Osteoblast (primary cell): ENCODE measurements at regions not wholly inside any gene's neighbourhood (a gene's known extent, or its start where the extent isn't known, plus 50 kb on each side); places are given as distances from the start of the nearest gene placed in this dataset.

ENCODE experiments used
- DNase-seq: peaks from one replicate; pipeline ENCODE4 v3.0.0; 2011; ENCODE audit warnings: low spot score, mixed read lengths; ENCODE audit not compliant: insufficient read length; ENCODE audit errors: missing footprints
- H2AFZ ChIP-seq: 2 replicates; pipeline ENCODE4 v1.6.0; 2011; ENCODE audit warnings: mild to moderate bottlenecking, low read length
- H3K27ac ChIP-seq: 2 replicates; pipeline ENCODE4 v1.5.1; 2011; ENCODE audit warnings: mild to moderate bottlenecking, low read depth, low read length, moderate library complexity
- H3K27me3 ChIP-seq: 2 replicates; pipeline ENCODE4 v1.6.0; 2012; ENCODE audit warnings: mild to moderate bottlenecking, control low read depth, inconsistent platforms, low read length, moderate library complexity; ENCODE audit not compliant: insufficient read depth
- H3K36me3 ChIP-seq: 2 replicates; pipeline ENCODE4 v1.5.1; 2011; ENCODE audit warnings: mild to moderate bottlenecking, low read length, control low read depth, moderate library complexity; ENCODE audit not compliant: insufficient read depth
- H3K4me1 ChIP-seq: 2 replicates; pipeline ENCODE4 v1.5.1; 2011; ENCODE audit warnings: mild to moderate bottlenecking, low read length, control low read depth, moderate library complexity; ENCODE audit not compliant: insufficient read depth
- H3K4me2 ChIP-seq: 2 replicates; pipeline ENCODE4 v1.6.0; 2011; ENCODE audit warnings: mild to moderate bottlenecking, low read length; ENCODE audit not compliant: insufficient read depth
- H3K4me3 ChIP-seq: fragments of 200-600 bp; sonication (generic); 3 replicates; pipeline ENCODE4 v1.5.1; 2012; ENCODE audit warnings: mild to moderate bottlenecking, low read length, inconsistent platforms; ENCODE audit not compliant: insufficient read depth
- H3K79me2 ChIP-seq: 2 replicates; pipeline ENCODE4 v1.6.0; 2012; ENCODE audit warnings: mild to moderate bottlenecking, low read length, control low read depth, inconsistent platforms; ENCODE audit not compliant: insufficient read depth
- H3K9me3 ChIP-seq: 2 replicates; pipeline ENCODE4 v1.5.1; 2011; ENCODE audit warnings: low read depth, low read length, control low read depth
- H4K20me1 ChIP-seq: 2 replicates; pipeline ENCODE4 v1.6.0; 2012; ENCODE audit warnings: mild to moderate bottlenecking, low read length, control low read depth; ENCODE audit not compliant: insufficient read depth
- TF ChIP-seq, protein P1 (sequence below): IDR thresholded peaks from 2 replicates; pipeline ENCODE4 v1.5.1; 2011; ENCODE audit warnings: mild to moderate bottlenecking, low read depth, low read length, moderate library complexity; ENCODE audit errors: extremely low read depth

DNA sequence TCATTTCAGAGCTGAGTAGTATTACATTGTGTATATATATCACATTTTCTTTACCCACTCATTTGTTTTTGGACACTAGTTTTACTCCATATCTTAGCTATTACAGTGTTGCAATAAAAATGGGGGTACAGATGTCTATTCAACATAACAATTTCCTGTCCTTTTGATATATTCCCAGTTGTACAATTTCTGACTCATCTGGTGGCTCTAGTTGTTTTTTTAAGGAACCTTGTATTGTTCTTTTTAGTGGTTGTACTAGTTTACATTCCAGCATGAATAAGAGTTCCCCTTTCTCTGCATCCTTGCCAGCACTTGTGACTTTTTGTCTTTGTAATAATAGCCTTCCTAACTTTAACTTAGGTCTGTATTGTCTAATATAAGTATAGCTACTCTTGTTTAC, 739.9 kb downstream of the XPNPEP1 start:
- Histone ChIP-seq H2AFZ (no peak overlapping the region), H4K20me1 (no peaks in the 10 kb centered on the region), H3K4me1 (no peaks in the 10 kb centered on the region), H3K36me3 (no peaks in the 10 kb centered on the region), H3K79me2 (no peaks in the 10 kb centered on the region), H3K4me3 (no peak overlapping the region), H3K9me3 (peaks cover 2% of the 10 kb centered on the region), H3K27me3 (no peaks in the 10 kb centered on the region), H3K27ac (no peak overlapping the region), H3K4me2 (no peak overlapping the region)
- DNase-seq: no peak
- TF ChIP-seq, protein P1, sequence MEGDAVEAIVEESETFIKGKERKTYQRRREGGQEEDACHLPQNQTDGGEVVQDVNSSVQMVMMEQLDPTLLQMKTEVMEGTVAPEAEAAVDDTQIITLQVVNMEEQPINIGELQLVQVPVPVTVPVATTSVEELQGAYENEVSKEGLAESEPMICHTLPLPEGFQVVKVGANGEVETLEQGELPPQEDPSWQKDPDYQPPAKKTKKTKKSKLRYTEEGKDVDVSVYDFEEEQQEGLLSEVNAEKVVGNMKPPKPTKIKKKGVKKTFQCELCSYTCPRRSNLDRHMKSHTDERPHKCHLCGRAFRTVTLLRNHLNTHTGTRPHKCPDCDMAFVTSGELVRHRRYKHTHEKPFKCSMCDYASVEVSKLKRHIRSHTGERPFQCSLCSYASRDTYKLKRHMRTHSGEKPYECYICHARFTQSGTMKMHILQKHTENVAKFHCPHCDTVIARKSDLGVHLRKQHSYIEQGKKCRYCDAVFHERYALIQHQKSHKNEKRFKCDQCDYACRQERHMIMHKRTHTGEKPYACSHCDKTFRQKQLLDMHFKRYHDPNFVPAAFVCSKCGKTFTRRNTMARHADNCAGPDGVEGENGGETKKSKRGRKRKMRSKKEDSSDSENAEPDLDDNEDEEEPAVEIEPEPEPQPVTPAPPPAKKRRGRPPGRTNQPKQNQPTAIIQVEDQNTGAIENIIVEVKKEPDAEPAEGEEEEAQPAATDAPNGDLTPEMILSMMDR: no peak

DNA sequence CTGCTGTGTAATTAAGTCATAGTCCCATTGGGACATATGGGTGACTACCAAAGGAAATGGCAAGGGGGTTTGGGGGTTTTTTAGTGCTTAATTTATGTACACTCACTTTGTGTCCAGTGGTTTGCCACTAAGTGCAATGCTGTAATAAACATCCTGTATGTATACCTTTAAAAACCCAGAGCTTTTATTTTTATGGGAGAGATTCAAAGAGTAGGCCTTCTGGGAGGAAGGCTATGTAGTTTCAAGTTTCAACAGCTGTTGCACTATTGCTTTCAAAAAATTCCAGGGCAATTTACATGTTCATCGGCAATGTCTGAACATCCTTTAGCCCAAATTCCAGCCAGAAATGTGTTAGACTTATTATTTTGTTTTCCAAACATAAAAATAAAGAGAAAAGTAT, 744.7 kb downstream of the XPNPEP1 start:
- H2AFZ ChIP-seq: no peak overlapping the region

DNA sequence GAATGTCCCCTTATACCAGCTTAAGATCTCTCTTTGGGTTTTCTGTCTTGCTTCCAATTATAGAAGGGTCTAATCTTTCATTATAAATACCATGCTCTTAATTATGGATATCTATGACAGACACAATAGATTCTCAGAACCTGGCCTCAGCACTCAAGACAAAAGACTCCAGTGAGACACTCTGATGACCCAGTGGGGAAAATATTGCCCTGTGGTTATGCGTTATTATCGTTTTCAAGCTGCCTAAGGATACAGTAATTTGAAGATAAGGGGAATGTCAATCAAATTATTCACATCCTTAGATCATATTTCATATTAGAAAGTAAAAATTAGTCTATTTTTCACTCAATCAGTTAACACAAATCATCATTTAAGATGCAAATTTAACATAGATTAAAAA, 748.8 kb downstream of the XPNPEP1 start:
- Histone ChIP-seq H3K27ac (no peak overlapping the region), H2AFZ (no peak overlapping the region), H3K4me3 (no peak overlapping the region), H3K27me3 (no peaks in the 10 kb centered on the region), H4K20me1 (no peaks in the 10 kb centered on the region), H3K9me3 (no peaks in the 10 kb centered on the region), H3K36me3 (no peaks in the 10 kb centered on the region), H3K79me2 (no peaks in the 10 kb centered on the region), H3K4me1 (no peaks in the 10 kb centered on the region), H3K4me2 (no peak overlapping the region)
- DNase-seq: no peak
- TF ChIP-seq, protein P1: no peak

More for the DNA sequence above, 744.7 kb downstream of the XPNPEP1 start:
- Histone ChIP-seq H3K79me2 (no peaks in the 10 kb centered on the region), H3K4me3 (no peak overlapping the region), H4K20me1 (no peaks in the 10 kb centered on the region), H3K36me3 (no peaks in the 10 kb centered on the region), H3K4me1 (no peaks in the 10 kb centered on the region), H3K4me2 (no peak overlapping the region), H3K27ac (no peak overlapping the region), H3K27me3 (no peaks in the 10 kb centered on the region), H3K9me3 (peaks cover 2% of the 10 kb centered on the region)
- no peak for DNase-seq
- TF ChIP-seq, protein P1: no peak

DNA sequence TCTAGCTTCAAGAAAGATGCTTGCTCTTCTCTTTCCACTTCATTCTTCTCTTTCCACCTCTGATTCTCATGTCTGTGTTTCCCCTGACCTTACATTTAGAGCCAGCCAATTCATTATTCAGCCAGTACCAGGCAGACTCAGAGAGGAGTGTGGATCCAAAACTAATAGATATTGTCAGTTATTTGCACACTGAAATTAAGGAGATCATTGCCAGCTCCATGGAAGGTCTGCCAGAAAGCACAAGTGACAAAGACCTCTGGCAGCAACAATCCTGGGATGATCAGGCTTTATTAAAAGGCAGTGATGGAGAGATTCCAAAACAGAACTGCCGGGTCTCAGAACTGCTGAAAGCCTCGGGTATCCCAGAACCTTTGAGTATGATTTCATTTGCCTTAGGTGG, 749.4 kb downstream of the XPNPEP1 start:
- Histone ChIP-seq H3K4me3 (no peak overlapping the region), H2AFZ (no peak overlapping the region)
- TF ChIP-seq, protein P1: no peak

More for the DNA sequence above, 749.4 kb downstream of the XPNPEP1 start:
- Histone ChIP-seq H4K20me1 (no peaks in the 10 kb centered on the region), H3K27me3 (no peaks in the 10 kb centered on the region), H3K4me1 (no peaks in the 10 kb centered on the region), H3K27ac (no peak overlapping the region), H3K79me2 (no peaks in the 10 kb centered on the region), H3K9me3 (no peaks in the 10 kb centered on the region), H3K4me2 (no peak overlapping the region), H3K36me3 (no peaks in the 10 kb centered on the region)
- DNase-seq: no peak
